GM23338 (cell line): ENCODE measurements at regions not wholly inside any gene's neighbourhood (a gene's known extent, or its start where the extent isn't known, plus 50 kb on each side); places are given as distances from the start of the nearest gene placed in this dataset.

Experiments used
- CREB1 ChIP-seq: fragments of 250-450 bp; sonication (Bioruptor Pico); IDR thresholded peaks from 2 replicates; pipeline ENCODE4 v1.5.0; 2020; ENCODE audit warnings: low read depth, mild to moderate bottlenecking, moderate library complexity
- CTCF ChIP-seq, 2 experiments: fragments of 200-600 bp in 1 of 2; sonication (generic) in 1 of 2; conservative IDR thresholded peaks; 2 replicates each; pipeline versions ENCODE4 v1.5.1 to v1.6.1; 2016 to 2017; ENCODE audit warnings: antibody characterized with exemption in 2 of 2, low read depth in 2 of 2, mild to moderate bottlenecking in 2 of 2, moderate library complexity in 1 of 2
- EZH2 ChIP-seq: fragments of 200-600 bp; sonication (generic); IDR thresholded peaks from one replicate; pipeline ENCODE4 v1.8.0; 2017; ENCODE audit warnings: antibody characterized with exemption, mild to moderate bottlenecking, low read depth; ENCODE audit not compliant: unreplicated experiment
- EZH2phosphoT487 ChIP-seq: fragments of 200-600 bp; sonication (generic); IDR thresholded peaks from one replicate; pipeline ENCODE4 v1.8.1; 2018; ENCODE audit warnings: antibody characterized with exemption; ENCODE audit not compliant: unreplicated experiment
- JUNB ChIP-seq: IDR thresholded peaks from one replicate; pipeline ENCODE4 v1.6.1; 2016; ENCODE audit warnings: antibody characterized with exemption; ENCODE audit not compliant: unreplicated experiment
- POLR2AphosphoS5 ChIP-seq: IDR thresholded peaks from 2 replicates; pipeline ENCODE4 v1.6.1; 2016; ENCODE audit warnings: antibody characterized with exemption, low read depth
- REST ChIP-seq: IDR thresholded peaks from one replicate; pipeline ENCODE4 v1.6.1; 2018; ENCODE audit warnings: antibody characterized with exemption; ENCODE audit not compliant: unreplicated experiment
- STAT1 ChIP-seq: IDR thresholded peaks from one replicate; pipeline ENCODE4 v1.6.1; 2016; ENCODE audit warnings: antibody characterized with exemption; ENCODE audit not compliant: unreplicated experiment
- ZNF114 ChIP-seq: fragments of 250-450 bp; sonication (Bioruptor Pico); IDR thresholded peaks from 2 replicates; pipeline ENCODE4 v1.5.0; 2020; ENCODE audit warnings: mild to moderate bottlenecking, moderate library complexity

GRCh38 chrX:51395810-51396728 is 63.4 kb downstream of the NUDT10 start:
- no peak for TF ChIP-seq EZH2
- peak in 1 of 2 experiments; percentile 16; a peak in 2 of 4 replicates for TF ChIP-seq CTCF (conservative IDR thresholded peaks at IDR 0.05; ENCODE audit: low read depth in 2 of 2)
- no peak for TF ChIP-seq POLR2AphosphoS5
- no peak for TF ChIP-seq REST
- TF ChIP-seq EZH2phosphoT487, result no peak
- no peak for TF ChIP-seq STAT1
- TF ChIP-seq ZNF114 (CRISPR knock-in tag), result no peak
- no peak for TF ChIP-seq CREB1
- no peak for TF ChIP-seq JUNB
